Limb (tissue), 2 donors: ENCODE measurements at regions not wholly inside any gene's neighbourhood (a gene's known extent, or its start where the extent isn't known, plus 50 kb on each side); places are given as distances from the start of the nearest gene placed in this dataset.
"Not testable (repeated sequence)": the region's sequence is repeated elsewhere in the genome, so short reads cannot be mapped to it uniquely, and the experiment has no call there.

Source experiments
- DNase-seq, 2 donors: peaks; one replicate each; pipeline ENCODE4 v3.0.0-alpha.2; 2016; ENCODE audit errors: extremely low spot score in 2 of 2

DNA sequence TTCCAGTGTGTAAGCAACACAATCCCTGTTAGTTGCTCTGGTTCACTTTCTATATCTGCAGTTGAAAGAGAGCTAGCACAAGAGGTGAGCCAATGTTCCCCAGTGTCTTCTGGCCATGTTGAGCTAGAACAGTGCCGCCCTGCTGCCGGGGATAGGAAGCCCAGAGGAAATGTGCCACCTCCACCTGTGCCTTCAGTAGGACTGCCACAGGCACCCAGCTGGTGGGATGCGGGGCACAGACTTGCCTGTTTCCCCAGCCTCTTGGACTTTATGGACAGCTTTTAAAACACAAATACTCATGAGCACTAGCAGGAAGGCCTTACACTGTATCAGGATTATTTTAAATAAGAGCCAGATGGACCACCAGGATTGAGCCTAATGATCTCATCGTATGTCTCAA is 234.5 kb upstream of the COBL start:
- DNase-seq: no peak

DNA sequence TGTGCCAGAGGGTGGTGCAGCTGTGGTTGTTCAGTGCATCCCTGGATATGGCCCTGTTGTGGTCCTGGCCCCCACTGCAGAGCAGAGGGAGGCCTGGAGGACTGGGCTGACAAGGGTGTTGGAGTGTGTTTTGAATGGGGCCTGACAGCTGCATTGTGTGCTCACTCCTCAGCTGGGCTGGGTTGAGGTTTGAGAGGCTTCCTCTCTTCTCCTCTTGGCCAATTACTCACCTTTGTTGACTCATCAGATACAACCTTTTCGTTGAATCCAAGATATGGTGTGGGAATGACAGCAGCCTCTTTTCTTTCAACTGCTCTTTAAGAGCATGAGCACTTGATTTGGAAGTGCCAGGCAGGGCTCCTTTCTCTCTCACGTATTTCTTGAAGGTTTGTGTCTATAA is 228.5 kb upstream of the COBL start:
- no peak for DNase-seq

GRCh38 chr7:51543801-51544553 is 227.4 kb upstream of the COBL start:
- no peak for DNase-seq

DNA sequence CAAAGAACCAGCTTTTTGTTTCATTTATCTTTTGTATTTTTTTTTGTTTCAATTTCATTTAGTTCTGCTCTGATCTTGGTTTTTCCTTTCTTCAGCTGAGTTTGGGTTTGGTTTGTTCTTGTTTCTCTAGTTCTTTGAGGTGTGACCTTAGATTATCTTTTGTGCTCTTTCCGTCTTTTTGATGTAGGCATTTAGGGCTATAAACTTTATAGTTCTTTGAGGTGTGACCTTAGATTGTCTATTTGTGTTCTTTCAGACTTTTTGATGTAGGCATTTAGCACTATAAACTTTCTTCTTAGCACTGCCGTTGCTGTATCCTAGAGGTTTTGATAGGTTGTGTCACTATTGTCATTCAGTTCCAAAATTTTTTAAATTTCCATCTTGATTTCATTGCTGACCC is 224.3 kb upstream of the COBL start:
- not testable (repeated sequence) for DNase-seq

- DNase-seq: no peak
Observed at GRCh38 chr7:51539840-51540239, 223.2 kb upstream of the COBL start.

GRCh38 chr7:51528172-51528571 is 211.6 kb upstream of the COBL start:
- DNase-seq: no peak

GRCh38 chr7:51521694-51522312 is 205.2 kb upstream of the COBL start:
- no peak for DNase-seq

DNA sequence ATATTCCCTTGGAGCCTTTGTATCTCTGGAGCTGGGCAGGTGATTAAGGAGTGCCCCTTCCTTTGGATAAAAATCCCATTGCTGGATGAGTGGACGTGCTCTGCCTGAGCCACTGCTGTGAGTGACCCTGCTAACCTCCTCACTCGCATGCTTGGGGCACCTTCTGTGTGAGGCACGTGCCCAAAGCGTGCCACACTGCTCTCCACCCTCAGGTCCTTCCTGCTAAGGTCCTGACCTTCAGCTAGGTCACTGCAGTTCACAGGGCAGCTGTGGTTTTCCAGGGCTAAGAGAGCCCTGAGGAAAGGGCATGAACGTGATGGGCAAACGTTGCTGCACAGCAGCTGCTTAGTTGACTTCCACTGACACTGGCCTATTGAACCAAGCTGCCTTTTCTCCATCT is 204.4 kb upstream of the COBL start:
- no peak for DNase-seq

- no peak for DNase-seq
Observed at GRCh38 chr7:51518646-51519045, 202.0 kb upstream of the COBL start.

- DNase-seq: no peak
Observed at GRCh38 chr7:51517187-51517586, 200.6 kb upstream of the COBL start.

GRCh38 chr7:51501620-51502019 is 185.0 kb upstream of the COBL start:
- no peak for DNase-seq

GRCh38 chr7:51482976-51483375 is 166.4 kb upstream of the COBL start:
- no peak for DNase-seq

GRCh38 chr7:51481421-51481820 is 164.8 kb upstream of the COBL start:
- DNase-seq: no peak

GRCh38 chr7:51477819-51478218 is 161.2 kb upstream of the COBL start:
- no peak for DNase-seq

- DNase-seq: no peak
Observed at GRCh38 chr7:51477323-51477722, 160.7 kb upstream of the COBL start.

DNA sequence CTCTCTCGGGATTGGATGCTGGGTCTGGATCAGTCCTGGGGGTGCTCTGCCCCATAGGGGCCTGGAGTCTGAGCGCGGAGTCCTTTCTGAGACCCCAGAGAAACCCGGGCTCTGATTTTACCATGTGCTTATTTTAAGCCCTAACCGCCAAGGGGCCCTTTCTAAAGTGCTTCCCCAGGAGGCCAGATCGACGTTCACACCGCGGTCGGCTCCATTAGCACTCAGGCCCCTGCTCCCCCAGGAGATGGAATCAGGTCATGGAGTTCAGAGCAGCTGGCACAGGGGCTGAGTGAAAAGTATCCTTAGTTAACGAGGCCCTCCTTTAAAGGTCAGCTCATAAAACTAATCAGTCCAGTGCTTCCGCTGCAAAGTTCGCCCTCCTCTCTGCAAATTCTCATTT is 159.4 kb upstream of the COBL start:
- DNase-seq: no peak

DNA sequence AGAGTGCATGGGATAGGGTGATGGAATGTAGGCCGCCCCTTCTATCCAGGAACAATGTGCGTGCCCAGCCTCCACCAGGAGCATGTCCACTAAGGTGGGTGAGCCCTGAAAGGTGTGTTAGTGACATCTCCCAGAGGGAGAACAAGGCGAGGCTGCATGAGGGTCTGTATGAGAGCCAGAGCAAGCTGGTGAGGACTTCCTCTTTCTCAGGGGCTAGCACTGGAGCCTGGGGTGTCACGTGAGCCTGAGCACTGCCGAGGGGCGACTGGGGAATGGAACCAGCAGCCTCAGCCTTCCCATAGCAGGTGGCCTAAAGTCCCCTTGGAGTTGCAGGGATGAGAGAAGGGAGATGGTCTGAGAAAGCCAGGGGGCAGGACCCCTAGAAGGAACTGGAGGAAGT is 156.3 kb upstream of the COBL start:
- no peak for DNase-seq

GRCh38 chr7:51471981-51472296 is 155.3 kb upstream of the COBL start:
- DNase-seq: peak in 1 of 2 donors; percentile 41

DNA sequence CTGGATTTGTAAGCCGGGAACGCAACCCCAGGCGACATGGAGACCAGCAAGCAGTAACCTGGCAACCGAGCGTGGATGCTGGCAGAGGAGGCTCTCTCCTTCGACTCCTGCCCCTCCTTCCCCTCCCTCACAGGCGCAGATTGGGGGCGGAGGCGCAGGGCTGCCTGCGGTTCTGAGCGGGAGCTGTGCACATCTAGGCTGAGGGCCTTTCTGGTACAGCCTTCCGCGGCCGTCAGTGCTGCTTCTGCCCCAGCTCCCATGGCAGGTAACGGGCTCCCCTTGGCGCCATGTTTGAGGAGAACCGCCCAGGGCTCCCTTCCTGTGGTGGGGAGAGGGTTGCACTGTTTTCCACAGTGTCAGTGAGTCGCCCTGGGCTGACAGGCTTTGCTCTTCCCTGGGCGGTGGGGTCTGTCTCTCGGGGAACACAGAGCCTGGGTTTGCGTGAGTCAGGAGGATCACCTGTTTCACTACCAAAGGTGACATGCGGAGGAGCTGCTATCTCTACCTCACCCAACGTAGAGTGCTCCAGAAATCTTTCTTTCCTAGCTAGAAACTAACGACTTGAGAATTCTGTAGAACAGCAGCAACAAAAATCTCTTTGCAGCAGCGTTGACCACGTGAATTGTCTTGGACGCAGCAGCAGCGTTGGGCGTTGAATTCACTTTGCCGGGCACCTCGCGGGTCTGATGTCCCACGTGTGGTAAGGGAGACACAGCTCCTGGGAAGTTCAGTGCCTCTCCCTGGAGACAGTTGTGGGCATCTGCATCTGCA is 154.8 kb upstream of the COBL start:
- peak in 1 of 2 donors; percentile 66 for DNase-seq

DNA sequence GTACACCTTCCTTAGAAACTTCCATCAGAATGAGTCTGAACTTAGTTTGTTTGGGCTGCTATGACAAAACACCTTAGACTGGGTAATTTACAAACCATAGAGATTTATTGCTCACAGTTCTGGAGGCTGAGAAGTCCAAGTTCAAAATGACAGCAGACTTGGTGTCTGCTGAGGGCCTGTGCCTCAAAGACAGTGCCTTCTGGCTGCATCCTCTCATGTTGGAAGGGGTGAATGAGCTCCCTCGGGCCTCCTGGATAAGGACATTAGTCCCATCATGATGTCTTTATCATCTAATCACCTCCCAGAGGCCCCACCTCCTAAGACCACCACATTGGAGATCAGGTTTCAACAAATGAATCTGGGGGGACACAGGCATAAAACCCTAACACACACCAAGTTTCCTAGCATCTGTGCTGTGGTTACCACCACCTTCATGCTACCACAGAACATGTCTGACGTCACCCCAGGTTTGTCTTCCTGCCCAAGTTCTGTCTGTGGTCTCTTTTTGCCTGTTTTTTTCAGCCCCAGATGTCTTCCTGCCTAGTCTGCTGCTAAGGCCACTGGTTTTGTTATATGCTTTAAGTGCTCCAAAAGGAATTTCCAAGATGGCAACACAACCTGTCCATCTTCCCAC is 150.9 kb upstream of the COBL start:
- DNase-seq: no peak

DNA sequence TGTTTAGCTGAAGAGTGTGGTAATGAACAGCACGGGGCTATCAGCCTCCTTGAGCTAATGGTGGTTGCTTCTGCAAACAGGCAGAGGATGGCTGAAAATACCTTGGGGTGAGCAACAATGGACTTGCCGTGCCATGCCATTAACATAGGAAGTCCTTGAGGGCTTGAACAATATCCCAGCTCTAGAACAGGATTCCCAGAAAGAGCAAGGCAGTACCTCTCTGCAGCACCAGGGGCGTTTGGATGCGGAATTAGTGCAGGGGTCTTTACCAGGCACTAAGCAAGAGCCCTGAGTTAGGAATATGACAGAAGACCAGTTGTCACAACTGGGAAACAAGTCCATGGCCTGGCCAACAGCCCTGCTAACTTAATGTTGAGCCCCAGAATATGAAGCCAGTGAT is 143.2 kb upstream of the COBL start:
- DNase-seq: no peak

DNA sequence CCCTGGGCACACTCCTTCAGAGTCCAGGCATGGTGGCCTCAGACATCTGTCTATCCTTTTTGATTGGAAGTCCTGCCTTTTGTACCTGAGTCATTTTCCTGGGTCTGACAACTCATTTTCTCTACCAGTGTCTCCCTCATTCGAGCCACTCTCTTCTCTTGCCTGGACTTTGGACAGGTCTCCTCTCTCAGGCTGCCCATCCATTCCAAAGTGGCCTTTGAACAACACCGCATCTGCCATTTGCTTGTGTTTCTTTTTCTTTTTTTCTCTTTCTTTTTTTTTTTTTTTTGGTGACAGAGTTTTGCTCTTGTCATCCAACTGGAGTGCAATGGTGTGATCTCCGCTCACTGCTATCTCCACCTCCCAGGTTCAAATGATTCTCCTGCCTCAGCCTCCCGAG is 142.1 kb upstream of the COBL start:
- DNase-seq: no peak
